ENCODE measurements at regions not wholly inside any gene's neighbourhood (a gene's known extent, or its start where the extent isn't known, plus 50 kb on each side); places are given as distances from the start of the nearest gene placed in this dataset.

DNA sequence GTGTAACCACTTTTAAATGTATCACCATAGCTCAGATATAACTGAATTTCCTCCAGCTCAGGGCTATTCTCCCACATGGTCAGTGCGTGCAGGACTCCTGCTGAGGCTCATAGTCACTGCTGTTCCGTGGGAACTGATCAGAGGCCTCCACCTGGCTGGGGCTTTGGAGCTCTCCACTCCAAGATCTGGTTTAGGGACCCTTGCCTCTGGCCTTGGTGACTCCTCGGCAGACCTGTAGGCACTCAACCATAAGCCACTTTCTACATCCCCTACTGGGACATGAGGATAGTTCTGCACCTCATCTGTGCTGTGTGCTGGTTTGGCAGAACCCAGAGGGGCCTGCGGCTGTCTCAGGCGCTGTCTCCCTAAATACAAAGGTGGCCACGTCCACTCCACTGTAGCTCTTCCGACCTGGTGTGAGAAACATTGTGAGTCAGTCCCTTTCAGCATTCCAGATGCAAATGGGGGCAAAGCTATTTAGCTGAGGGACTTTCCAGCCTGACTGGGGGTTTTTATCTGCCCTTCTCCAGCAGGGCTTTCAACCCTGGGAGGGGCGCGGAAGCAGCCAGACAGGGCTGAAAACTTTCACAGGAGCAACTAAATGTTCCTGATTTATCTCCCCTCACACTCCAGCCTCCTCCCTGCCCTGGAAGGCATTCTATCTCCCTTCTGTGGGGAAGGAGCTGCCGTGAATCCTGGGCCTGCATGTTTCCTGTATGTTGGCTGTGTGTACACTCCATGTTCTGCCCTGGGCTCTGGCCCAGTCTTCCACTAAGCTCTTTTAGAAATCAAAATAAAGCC, 218.3 kb upstream of the DAAM1 start:
- no peak overlapping the region for H3K27ac Mint-ChIP-seq
- no peaks in the 10 kb centered on the region for H3K36me3 Mint-ChIP-seq (ENCODE audit: low read depth)
- H3K9me3 Mint-ChIP-seq = no peaks in the 10 kb centered on the region
- H3K4me1 Mint-ChIP-seq (ENCODE audit: low read depth) = no peaks in the 10 kb centered on the region
- no peak for TF ChIP-seq CTCF (IDR thresholded peaks at IDR 0.05)
- no peaks in the 10 kb centered on the region; the same call in 1 of the 2 replicates for H3K27me3 Mint-ChIP-seq (ENCODE audit: insufficient read depth)
- no peak overlapping the region for H3K4me3 Mint-ChIP-seq
- DNase-seq = no peak

DNA sequence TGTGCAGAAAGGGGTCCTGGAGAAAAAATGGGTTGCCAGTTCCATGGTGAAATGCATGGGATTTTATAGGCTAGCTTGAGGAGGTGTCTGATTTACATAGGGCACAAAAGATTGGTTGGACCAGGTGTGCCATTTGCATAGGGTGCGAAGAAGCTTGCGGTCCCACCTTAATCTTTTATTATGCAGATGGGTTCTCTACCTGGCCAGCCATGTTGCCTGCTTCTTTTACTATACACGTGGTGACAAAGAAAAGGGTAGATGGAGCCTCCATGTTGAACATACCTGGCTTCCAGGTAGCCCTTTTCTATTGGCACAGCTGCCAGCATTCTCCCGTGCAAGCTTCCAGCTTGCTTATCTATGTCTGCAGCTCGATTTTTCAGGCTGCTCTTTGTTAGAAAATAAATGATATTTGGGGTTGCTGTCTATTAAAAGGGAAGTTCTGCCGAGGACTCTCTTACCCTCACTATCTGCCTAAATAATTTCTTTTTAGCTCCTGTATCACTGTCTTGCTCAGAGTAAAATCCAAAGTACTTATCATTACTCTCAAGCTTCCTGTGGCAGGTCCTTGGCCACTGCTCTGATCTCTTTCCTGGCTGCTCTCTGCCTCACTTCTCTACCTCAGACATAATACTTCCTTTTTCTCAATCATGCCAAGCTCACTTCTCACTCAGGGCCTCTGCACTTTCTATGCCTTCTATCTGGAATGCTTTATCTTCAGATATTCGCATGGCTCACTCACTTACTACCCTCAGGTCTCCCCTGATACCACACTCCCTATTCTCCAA, 216.0 kb upstream of the DAAM1 start:
- no peaks in the 10 kb centered on the region for H3K9me3 Mint-ChIP-seq
- no peaks in the 10 kb centered on the region for H3K36me3 Mint-ChIP-seq (ENCODE audit: low read depth)
- peaks cover 5% of the 10 kb centered on the region for H3K4me1 Mint-ChIP-seq (ENCODE audit: low read depth)
- no peak for DNase-seq
- no peaks in the 10 kb centered on the region; the same call in 1 of the 2 replicates for H3K27me3 Mint-ChIP-seq (ENCODE audit: insufficient read depth)
- no peak overlapping the region for H3K27ac Mint-ChIP-seq
- H3K4me3 Mint-ChIP-seq = no peak overlapping the region
- TF ChIP-seq CTCF (IDR thresholded peaks at IDR 0.05) = no peak

- H3K27me3 Mint-ChIP-seq (ENCODE audit: insufficient read depth) = no peaks in the 10 kb centered on the region; the same call in 1 of the 2 replicates
- H3K36me3 Mint-ChIP-seq (ENCODE audit: low read depth) = no peaks in the 10 kb centered on the region
- no peak overlapping the region for H3K27ac Mint-ChIP-seq
- H3K9me3 Mint-ChIP-seq = no peaks in the 10 kb centered on the region
- H3K4me3 Mint-ChIP-seq = no peak overlapping the region
- H3K4me1 Mint-ChIP-seq (ENCODE audit: low read depth) = peaks cover 13% of the 10 kb centered on the region
- TF ChIP-seq CTCF (IDR thresholded peaks at IDR 0.05) = no peak
- no peak for DNase-seq
These were observed 211.1 kb upstream of the DAAM1 start for GRCh38 chr14:58977366-58977765.

GRCh38 chr14:58978343-58978742, 210.1 kb upstream of the DAAM1 start:
- H3K27ac Mint-ChIP-seq = no peak overlapping the region
- no peaks in the 10 kb centered on the region for H3K36me3 Mint-ChIP-seq (ENCODE audit: low read depth)
- DNase-seq = no peak
- no peak for TF ChIP-seq CTCF (IDR thresholded peaks at IDR 0.05)
- H3K4me3 Mint-ChIP-seq = no peak overlapping the region
- no peaks in the 10 kb centered on the region for H3K9me3 Mint-ChIP-seq
- H3K27me3 Mint-ChIP-seq (ENCODE audit: insufficient read depth) = no peaks in the 10 kb centered on the region; the same call in 1 of the 2 replicates
- peaks cover 13% of the 10 kb centered on the region for H3K4me1 Mint-ChIP-seq (ENCODE audit: low read depth)

- H3K4me1 Mint-ChIP-seq (ENCODE audit: low read depth) = peaks cover 13% of the 10 kb centered on the region
- no peaks in the 10 kb centered on the region for H3K36me3 Mint-ChIP-seq (ENCODE audit: low read depth)
- DNase-seq = no peak
- H3K9me3 Mint-ChIP-seq = no peaks in the 10 kb centered on the region
- no peak for TF ChIP-seq CTCF (IDR thresholded peaks at IDR 0.05)
- no peak overlapping the region for H3K4me3 Mint-ChIP-seq
- H3K27me3 Mint-ChIP-seq (ENCODE audit: insufficient read depth) = no peaks in the 10 kb centered on the region; the same call in none of the 2 replicates
- no peak overlapping the region for H3K27ac Mint-ChIP-seq
These were observed 209.1 kb upstream of the DAAM1 start for GRCh38 chr14:58979325-58979724.
